NCI-H446 (cell line): ENCODE measurements at regions not wholly inside any gene's neighbourhood (a gene's known extent, or its start where the extent isn't known, plus 50 kb on each side); places are given as distances from the start of the nearest gene placed in this dataset.

Experiments used
- DNase-seq, 2 experiments: peaks; one replicate each; lab custom pipeline; 2025; lab: John Stamatoyannopoulos, UW

- DNase-seq = no peak
Measured at GRCh38 chr7:121810831-121811672, 61.9 kb upstream of the PTPRZ1 start.

GRCh38 chr7:121807078-121807477 lies 65.9 kb upstream of the PTPRZ1 start:
- DNase-seq = no peak

GRCh38 chr7:121803039-121803438 lies 69.9 kb upstream of the PTPRZ1 start:
- peak in 1 of 2 experiments; percentile 38 for DNase-seq

- no peak for DNase-seq
Measured at GRCh38 chr7:121800916-121801675, 71.9 kb upstream of the PTPRZ1 start.

GRCh38 chr7:121798896-121799295 lies 74.1 kb upstream of the PTPRZ1 start:
- DNase-seq = no peak

GRCh38 chr7:121798453-121798840 lies 74.5 kb upstream of the PTPRZ1 start:
- DNase-seq = no peak

GRCh38 chr7:121797657-121798452 lies 75.1 kb upstream of the PTPRZ1 start:
- DNase-seq = peak; percentile 5 to 50

- no peak for DNase-seq
Measured at GRCh38 chr7:121796936-121797656, 75.9 kb upstream of the PTPRZ1 start.

GRCh38 chr7:121796381-121796780 lies 76.6 kb upstream of the PTPRZ1 start:
- no peak for DNase-seq

GRCh38 chr7:121795736-121796135 lies 77.2 kb upstream of the PTPRZ1 start:
- no peak for DNase-seq

GRCh38 chr7:121793716-121794115 lies 79.2 kb upstream of the PTPRZ1 start:
- DNase-seq = no peak

- no peak for DNase-seq
Measured at GRCh38 chr7:121777672-121778071, 95.3 kb upstream of the PTPRZ1 start.

GRCh38 chr7:121774563-121774962 lies 98.4 kb upstream of the PTPRZ1 start:
- DNase-seq = no peak

GRCh38 chr7:121766676-121767075 lies 106.3 kb upstream of the PTPRZ1 start:
- DNase-seq = no peak

- DNase-seq = no peak
Measured at GRCh38 chr7:121761399-121761798, 111.6 kb upstream of the PTPRZ1 start.

GRCh38 chr7:121755818-121756552 lies 117.0 kb upstream of the PTPRZ1 start:
- peak in 1 of 2 experiments; percentile 61 for DNase-seq

- no peak for DNase-seq
Measured at GRCh38 chr7:121755286-121755685, 117.7 kb upstream of the PTPRZ1 start.

- DNase-seq = no peak
Measured at GRCh38 chr7:121753944-121754343, 119.0 kb upstream of the PTPRZ1 start.

- peak in 1 of 2 experiments; percentile 43 for DNase-seq
Measured at GRCh38 chr7:121752706-121753105, 120.3 kb upstream of the PTPRZ1 start.

GRCh38 chr7:121748546-121748945 lies 124.4 kb upstream of the PTPRZ1 start:
- no peak for DNase-seq

- DNase-seq = no peak
Measured at GRCh38 chr7:121745856-121746255, 127.1 kb upstream of the PTPRZ1 start.
